HCT116 (cell line): ENCODE measurements at regions not wholly inside any gene's neighbourhood (a gene's known extent, or its start where the extent isn't known, plus 50 kb on each side); places are given as distances from the start of the nearest gene placed in this dataset.
A peak's percentile ranks its signal among the peaks of the same experiment; 100 is the strongest.

Experiments used
- ATAC-seq: fragments of 200-7000 bp; cut with Tn5 transposase; 2 replicates; pipeline ENCODE4 v1.9.1; 2020; ENCODE audit warnings: mild to moderate bottlenecking, moderate library complexity
- BruUV-seq: library from RNA; stranded (reverse); fragments of 400-500 nt; replicated peaks from 2 replicates; lab custom pipeline; 2021; lab: Mats Ljungman, UMichigan
- CTCF ChIA-PET: fragments of 300-600 bp; sonication (Branson Sonifier 250); formaldehyde crosslinking; loops from one replicate; lab custom pipeline; 2021; ENCODE audit warnings: antibody characterized with exemption; lab: Charles Lee
- POLR2A ChIA-PET: fragments of 300-600, 350-600 bp; sonication (Branson Sonifier 250); formaldehyde crosslinking; loops from one replicate; lab custom pipeline; 2021; ENCODE audit warnings: antibody characterized with exemption; lab: Charles Lee
- RAD21 ChIA-PET, 2 experiments: fragments of 300-600 bp; sonication (Branson Sonifier 250); formaldehyde crosslinking; loops; one replicate each; lab custom pipeline; 2023; ENCODE audit warnings: low total read pairs in 2 of 2; ENCODE audit not compliant: uncharacterized antibody in 2 of 2, unreplicated experiment in 2 of 2, low non-redundant PET in 1 of 2; lab: Charles Lee
- DNase-seq: peaks from one replicate; pipeline ENCODE4 v3.0.0-alpha.2; 2010; ENCODE audit warnings: low read depth, low spot score
- H2AFZ ChIP-seq: fragments of 200-600 bp; shearing (Covaris generic), sonication (generic); 2 replicates; pipeline ENCODE4 v1.6.1; 2017; ENCODE audit warnings: low read depth, mixed run types, mixed read lengths, antibody characterized with exemption, low read length; ENCODE audit not compliant: poor library complexity, severe bottlenecking
- H3K27ac ChIP-seq: 2 replicates; pipeline ENCODE4 v1.5.1; 2012; ENCODE audit warnings: low read depth, low read length
- H3K27me3 ChIP-seq: fragments of 200-600 bp; sonication (generic); 2 replicates; pipeline ENCODE4 v1.6.1; 2016; ENCODE audit warnings: mixed run types, low read length, mixed read lengths; ENCODE audit not compliant: insufficient read depth
- H3K36me3 ChIP-seq, 2 experiments: fragments of 200-500 bp in 1 of 2; fragments of 200-600 bp in 1 of 2; sonication (Bioruptor generic) in 1 of 2; sonication (generic) in 1 of 2; 2 replicates each; pipeline versions ENCODE4 v1.5.1 to v1.6.1; 2014 to 2016; ENCODE audit warnings: low read length in 2 of 2, inconsistent platforms in 1 of 2, mixed read lengths in 1 of 2, mixed run types in 1 of 2; ENCODE audit not compliant: insufficient read depth in 2 of 2, control insufficient read depth in 1 of 2
- H3K4me1 ChIP-seq, 2 experiments: fragments of 200-600 bp in 1 of 2; sonication (generic) in 1 of 2; 2 replicates each; pipeline versions ENCODE4 v1.5.1 to v1.6.1; 2012 to 2017; ENCODE audit warnings: low read length in 2 of 2, inconsistent platforms in 1 of 2, mild to moderate bottlenecking in 1 of 2, mixed read lengths in 1 of 2, mixed run types in 1 of 2, moderate library complexity in 1 of 2; ENCODE audit not compliant: insufficient read depth in 2 of 2, control insufficient read depth in 1 of 2
- H3K4me2 ChIP-seq: fragments of 200-600 bp; sonication (generic); 2 replicates; pipeline ENCODE4 v1.6.1; 2017; ENCODE audit warnings: mixed run types, low read length, mixed read lengths
- H3K4me3 ChIP-seq, 2 experiments: fragments of 200-600 bp in 1 of 2; sonication (generic) in 1 of 2; replicated peaks in 1 of 2; 2 replicates each; pipeline ENCODE4 v1.5.1; 2011 to 2016; ENCODE audit warnings: low read length in 2 of 2, control low read depth in 1 of 2, low read depth in 1 of 2, mild to moderate bottlenecking in 1 of 2, mixed read lengths in 1 of 2, mixed run types in 1 of 2
- H3K79me2 ChIP-seq: fragments of 200-600 bp; sonication (generic); 2 replicates; pipeline ENCODE4 v1.6.1; 2017; ENCODE audit warnings: mild to moderate bottlenecking, mixed run types, low read length, moderate library complexity, mixed read lengths; ENCODE audit not compliant: insufficient read depth
- H3K9ac ChIP-seq: fragments of 200-600 bp; sonication (generic); 2 replicates; pipeline ENCODE4 v1.6.1; 2016; ENCODE audit warnings: low read length, mixed read lengths
- H3K9me2 ChIP-seq: fragments of 200-600 bp; sonication (generic), shearing (Covaris generic); 2 replicates; pipeline ENCODE4 v1.6.1; 2017; ENCODE audit warnings: mixed run types, mild to moderate bottlenecking, moderate library complexity; ENCODE audit not compliant: insufficient read depth
- H3K9me3 ChIP-seq, 2 experiments: fragments of 200-500 bp in 1 of 2; fragments of 200-600 bp in 1 of 2; sonication (Bioruptor generic) in 1 of 2; sonication (generic) in 1 of 2; 2 replicates each; pipeline ENCODE4 v1.6.1; 2014 to 2017; ENCODE audit warnings: low read length in 2 of 2, mixed read lengths in 2 of 2, inconsistent platforms in 1 of 2, low read depth in 1 of 2, mild to moderate bottlenecking in 1 of 2, mixed run types in 1 of 2, moderate library complexity in 1 of 2; ENCODE audit not compliant: control insufficient read depth in 1 of 2, insufficient read depth in 1 of 2
- H4K20me1 ChIP-seq: fragments of 200-600 bp; sonication (generic), shearing (Covaris generic); 2 replicates; pipeline ENCODE4 v1.6.1; 2017; ENCODE audit warnings: mixed run types, mild to moderate bottlenecking, moderate library complexity; ENCODE audit not compliant: insufficient read depth
- ATF3 ChIP-seq: IDR thresholded peaks from 2 replicates; pipeline ENCODE4 v1.6.1; 2012
- CEBPB ChIP-seq: IDR thresholded peaks from 2 replicates; pipeline ENCODE4 v1.6.1; 2012; ENCODE audit warnings: low read depth
- ELF1 ChIP-seq: IDR thresholded peaks from 2 replicates; pipeline ENCODE4 v1.6.1; 2012; ENCODE audit warnings: low read depth, borderline replicate concordance
- EZH2 ChIP-seq: fragments of 200-600 bp; sonication (generic); IDR thresholded peaks from 2 replicates; pipeline ENCODE4 v1.6.1; 2017; ENCODE audit warnings: antibody characterized with exemption, mixed run types
- EZH2phosphoT487 ChIP-seq: fragments of 200-600 bp; IDR thresholded peaks from 2 replicates; pipeline ENCODE4 v1.6.1; 2018; ENCODE audit warnings: antibody characterized with exemption, borderline replicate concordance
- FOSL1 ChIP-seq: IDR thresholded peaks from 2 replicates; pipeline ENCODE4 v1.6.1; 2012; ENCODE audit warnings: low read depth
- POLR2A ChIP-seq: IDR thresholded peaks from 2 replicates; pipeline ENCODE4 v1.7.0; 2011; ENCODE audit warnings: borderline replicate concordance; ENCODE audit not compliant: insufficient read depth, insufficient read length; ENCODE audit errors: extremely low read depth
- YY1 ChIP-seq: IDR thresholded peaks from 2 replicates; pipeline ENCODE4 v1.6.1; 2011; ENCODE audit warnings: low read length, low read depth, moderate library complexity, mild to moderate bottlenecking; ENCODE audit not compliant: insufficient replicate concordance; ENCODE audit errors: extremely low read depth
- ZNF274 ChIP-seq: fragments of 200-500 bp; sonication (Bioruptor generic); IDR thresholded peaks from 2 replicates; pipeline ENCODE4 v1.6.1; 2014; ENCODE audit warnings: mild to moderate bottlenecking, low read depth, low read length, inconsistent platforms
- intact Hi-C: fragments of 100-400 bp; cut with micrococcal nuclease; formaldehyde crosslinking; loops from 2 replicates; pipeline ENCODE4 v1.10.0; 2022

- no peak overlapping the region for H3K4me3 ChIP-seq
- H3K27me3 ChIP-seq = no peaks in the 10 kb centered on the region
- no peaks in the 10 kb centered on the region for H3K9me2 ChIP-seq
- ChIA-PET CTCF (no interaction called here), POLR2A (no interaction called here), RAD21 (no interaction called here)
- no peak overlapping the region for H3K9ac ChIP-seq
- intact Hi-C loops = no loop called here
- peak overlapping the region; percentile 16; the same call in 1 of the 2 replicates for H3K4me2 ChIP-seq
- H3K79me2 ChIP-seq = no peaks in the 10 kb centered on the region
- ATAC-seq (no peak), DNase-seq (no peak)
- H3K4me1 ChIP-seq = peaks cover 0 to 12% of the 10 kb centered on the region in 2 experiments; a peak in 1 of 4 replicates
- no peak overlapping the region for H3K27ac ChIP-seq
- no peak for TF ChIP-seq EZH2
- TF ChIP-seq FOSL1 = no peak
- no peak for TF ChIP-seq ZNF274
- TF ChIP-seq EZH2phosphoT487 = no peak
- TF ChIP-seq ELF1 = no peak
- H3K9me3 ChIP-seq = no peaks in the 10 kb centered on the region
- no peaks in the 10 kb centered on the region for H3K36me3 ChIP-seq
- H4K20me1 ChIP-seq = no peaks in the 10 kb centered on the region
- no TSS peak for BruUV-seq
- no peak overlapping the region for H2AFZ ChIP-seq
These were observed 379.5 kb downstream of the LRFN5 start for GRCh38 chr14:41986083-41986645.

- Histone ChIP-seq H3K27me3 (no peaks in the 10 kb centered on the region), H3K4me2 (no peak overlapping the region), H3K9me2 (no peaks in the 10 kb centered on the region), H3K4me3 (no peak overlapping the region), H3K27ac (no peak overlapping the region), H4K20me1 (no peaks in the 10 kb centered on the region), H3K4me1 (no peaks in the 10 kb centered on the region), H3K9ac (no peak overlapping the region), H2AFZ (no peak overlapping the region), H3K79me2 (no peaks in the 10 kb centered on the region), H3K36me3 (no peaks in the 10 kb centered on the region), H3K9me3 (peaks cover 0 to 4% of the 10 kb centered on the region in 2 experiments; a peak in 2 of 4 replicates)
- RAD21 ChIA-PET = no interaction called here
- no TSS peak for BruUV-seq
- ATAC-seq (no peak), DNase-seq (no peak)
- intact Hi-C loops = no loop called here
- CTCF ChIA-PET = no interaction called here
- no peak for TF ChIP-seq ATF3
- no peak for TF ChIP-seq CEBPB
- no peak for TF ChIP-seq YY1
- TF ChIP-seq FOSL1 = no peak
- TF ChIP-seq POLR2A = no peak
- POLR2A ChIA-PET = no interaction called here
These were observed 366.5 kb downstream of the LRFN5 start for GRCh38 chr14:41973178-41973577.
